CMK (cell line): ENCODE measurements at regions not wholly inside any gene's neighbourhood (a gene's known extent, or its start where the extent isn't known, plus 50 kb on each side); places are given as distances from the start of the nearest gene placed in this dataset.

ENCODE experiments used
- DNase-seq: peaks from one replicate; pipeline ENCODE4 v3.0.0-alpha.2; 2010; ENCODE audit warnings: low read depth

DNA sequence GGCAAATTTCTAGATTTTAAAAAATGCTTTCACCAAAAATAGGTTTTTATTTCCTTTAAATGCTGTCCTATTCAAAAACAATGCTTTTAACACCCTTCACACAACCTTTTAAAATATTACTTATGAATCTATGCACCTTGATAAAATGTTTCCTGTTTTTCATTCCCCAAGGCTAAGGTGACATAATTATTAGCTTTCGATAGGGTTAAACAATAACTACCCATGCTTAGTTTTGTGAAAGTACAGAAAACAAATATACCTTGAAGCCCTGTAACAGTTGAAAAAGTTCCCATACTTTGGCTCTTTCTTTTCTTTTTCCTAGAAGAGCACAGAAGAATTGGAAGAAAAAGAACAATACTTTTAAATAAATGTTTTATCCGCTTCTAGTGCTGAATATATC lies 54.9 kb upstream of the ITPRID2 start:
- no peak for DNase-seq

DNA sequence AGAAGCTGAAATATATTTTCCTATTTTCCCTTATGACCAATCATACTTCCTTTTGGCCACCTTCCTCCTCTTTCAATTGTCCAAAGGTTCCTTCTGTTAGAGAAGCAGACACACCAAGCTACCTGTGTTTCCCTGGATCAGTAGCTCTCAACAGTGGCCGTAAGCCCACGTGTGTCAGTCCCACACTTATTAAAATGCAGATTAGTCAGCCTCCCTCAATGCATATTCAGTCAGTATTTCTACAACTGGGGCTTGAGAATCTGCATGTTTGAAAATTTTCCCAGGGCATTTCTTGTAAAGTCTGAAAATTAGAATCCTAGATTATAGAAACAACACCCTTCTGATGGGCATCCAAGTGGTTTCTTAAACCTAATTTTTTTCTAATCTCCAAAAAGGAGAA lies 54.0 kb upstream of the ITPRID2 start:
- DNase-seq: no peak

GRCh38 chr2:181839811-181840210 lies 51.7 kb upstream of the ITPRID2 start:
- no peak for DNase-seq

DNA sequence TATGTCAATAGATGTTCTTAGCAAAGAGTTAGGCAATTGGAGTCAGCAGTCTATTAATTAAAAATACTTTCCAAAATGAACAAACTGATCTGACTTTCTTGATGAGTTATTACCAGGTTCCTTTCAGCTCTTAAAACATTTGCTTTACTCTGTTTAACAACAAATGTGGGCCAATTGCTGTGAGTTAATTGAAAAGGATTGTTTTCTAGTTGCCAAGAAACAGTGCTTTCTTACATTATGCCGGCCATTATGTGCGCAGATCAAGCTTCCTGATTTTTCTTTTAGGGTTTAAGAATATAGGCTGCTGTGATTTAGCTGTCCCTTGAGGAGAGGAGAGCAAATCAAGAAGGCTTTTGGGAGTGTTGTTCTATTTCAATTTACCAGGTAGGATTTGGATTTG lies 50.5 kb upstream of the ITPRID2 start:
- no peak for DNase-seq
